Coronary artery (tissue), 2 donors: ENCODE measurements at regions not wholly inside any gene's neighbourhood (a gene's known extent, or its start where the extent isn't known, plus 50 kb on each side); places are given as distances from the start of the nearest gene placed in this dataset.

Source experiments
- DNase-seq: peaks from one replicate; pipeline ENCODE4 v3.0.0-alpha.2; 2017; ENCODE audit warnings: low spot score
- H3K27ac ChIP-seq, 2 donors: fragments of 200-600 bp; sonication (generic); one replicate each; pipeline ENCODE4 v1.5.1; 2016 to 2019
- H3K4me3 ChIP-seq: fragments of 200-600 bp; sonication (generic); 2 replicates; pipeline ENCODE4 v1.5.1; 2016; ENCODE audit warnings: mild to moderate bottlenecking, moderate library complexity
- CTCF ChIP-seq: fragments of 200-600 bp; sonication (generic); IDR thresholded peaks from one replicate; pipeline ENCODE4 v1.5.1; 2019; ENCODE audit warnings: antibody characterized with exemption

- TF ChIP-seq CTCF, result no peak
- Histone ChIP-seq H3K4me3 (no peak overlapping the region), H3K27ac (no peak overlapping the region)
- DNase-seq, result no peak
These were observed 281.4 kb upstream of the RGS17 start for GRCh38 chr6:153412519-153412918.

GRCh38 chr6:153411070-153411648 lies 280.1 kb upstream of the RGS17 start:
- Histone ChIP-seq H3K27ac (no peak overlapping the region), H3K4me3 (no peak overlapping the region)
- TF ChIP-seq CTCF, result no peak
- no peak for DNase-seq

- Histone ChIP-seq H3K27ac (no peak overlapping the region), H3K4me3 (no peak overlapping the region)
- TF ChIP-seq CTCF, result no peak
- no peak for DNase-seq
These were observed 274.8 kb upstream of the RGS17 start for GRCh38 chr6:153405931-153406330.

GRCh38 chr6:153401751-153402150 lies 270.7 kb upstream of the RGS17 start:
- Histone ChIP-seq H3K4me3 (no peak overlapping the region), H3K27ac (no peak overlapping the region)
- no peak for DNase-seq
- TF ChIP-seq CTCF, result no peak

- no peak overlapping the region for H3K4me3 ChIP-seq
- no peak for TF ChIP-seq CTCF
- no peak overlapping the region for H3K27ac ChIP-seq
- DNase-seq, result no peak
These were observed 261.1 kb upstream of the RGS17 start for GRCh38 chr6:153392156-153392555.

- no peak for TF ChIP-seq CTCF
- Histone ChIP-seq H3K27ac (no peak overlapping the region), H3K4me3 (no peak overlapping the region)
- DNase-seq, result no peak
These were observed 242.8 kb upstream of the RGS17 start for GRCh38 chr6:153373869-153374268.

- TF ChIP-seq CTCF, result no peak
- DNase-seq, result no peak
- Histone ChIP-seq H3K4me3 (no peak overlapping the region), H3K27ac (no peak overlapping the region)
These were observed 237.0 kb upstream of the RGS17 start for GRCh38 chr6:153368131-153368530.
